B cell (primary cell): ENCODE measurements at regions not wholly inside any gene's neighbourhood (a gene's known extent, or its start where the extent isn't known, plus 50 kb on each side); places are given as distances from the start of the nearest gene placed in this dataset. TPM values are rescaled to one million over a fixed set of nuclear protein-coding genes. Genes with fewer than 3 reads are reported as not detected.
A peak's percentile ranks its signal among the peaks of the same experiment; 100 is the strongest.
"Not testable (repeated sequence)": the region's sequence is repeated elsewhere in the genome, so short reads cannot be mapped to it uniquely, and the experiment has no call there.

ENCODE experiments used
- ATAC-seq: fragments of 200-7000 bp; cut with Tn5 transposase; one replicate; pipeline ENCODE4 v1.10.0; 2021; ENCODE audit warnings: low read depth, mild to moderate bottlenecking, moderate number of reproducible peaks, moderate library complexity
- CTCF ChIA-PET: fragments of 350-600 bp; sonication (Branson Sonifier 250); formaldehyde crosslinking; loops from one replicate; lab custom pipeline; 2021; ENCODE audit warnings: antibody characterized with exemption, inconsistent platforms; lab: Charles Lee
- POLR2A ChIA-PET: fragments of 350-600 bp; sonication (Branson Sonifier 250); formaldehyde crosslinking; loops from one replicate; lab custom pipeline; 2021; ENCODE audit warnings: antibody characterized with exemption; lab: Charles Lee
- DNase-seq: peaks from one replicate; pipeline ENCODE4 v3.0.0; 2013
- H2AFZ ChIP-seq: 2 replicates; pipeline ENCODE4 v1.6.1; 2012; ENCODE audit warnings: mild to moderate bottlenecking, low read depth, low read length; ENCODE audit not compliant: insufficient read depth, poor library complexity, severe bottlenecking
- H3K27ac ChIP-seq, 2 donors: 1 replicate in 1 of 2; 2 replicates in 1 of 2; pipeline ENCODE4 v1.5.1; 2012 to 2013; ENCODE audit warnings: low read length in 2 of 2, mild to moderate bottlenecking in 2 of 2, moderate library complexity in 1 of 2
- H3K27me3 ChIP-seq, 4 experiments: fragments of 200-600 bp in 1 of 4; sonication (generic) in 1 of 4; replicated peaks in 1 of 4; 1 replicate in 2 of 4; 2 replicates in 2 of 4; pipeline versions ENCODE4 v1.6.1 to v1.7.0; 2013 to 2016; ENCODE audit warnings: low read length in 3 of 4, mild to moderate bottlenecking in 2 of 4, mixed read lengths in 1 of 4, moderate library complexity in 1 of 4; ENCODE audit not compliant: insufficient read depth in 4 of 4, control insufficient read depth in 3 of 4; ENCODE audit errors: control extremely low read depth in 1 of 4
- H3K36me3 ChIP-seq, 2 experiments: replicated peaks in 1 of 2; 1 replicate in 1 of 2; 2 replicates in 1 of 2; pipeline versions ENCODE4 v1.6.1 to v1.7.1; 2013; ENCODE audit warnings: low read length in 1 of 2; ENCODE audit not compliant: insufficient read depth in 2 of 2, control insufficient read depth in 1 of 2; ENCODE audit errors: control extremely low read depth in 1 of 2, extremely low read depth in 1 of 2
- H3K4me1 ChIP-seq, 2 donors: fragments of 200-600 bp in 1 of 2; sonication (generic) in 1 of 2; 1 replicate in 1 of 2; 2 replicates in 1 of 2; pipeline versions ENCODE4 v1.5.1 to v1.6.1; 2013 to 2017; ENCODE audit warnings: low read length in 2 of 2; ENCODE audit not compliant: control insufficient read depth in 2 of 2, insufficient read depth in 2 of 2
- H3K4me2 ChIP-seq: replicated peaks from 2 replicates; pipeline ENCODE3; 2012; ENCODE audit warnings: mild to moderate bottlenecking, low read depth, low read length; ENCODE audit not compliant: poor library complexity, severe bottlenecking
- H3K4me3 ChIP-seq, 5 experiments: fragments of 200-600 bp in 1 of 5; sonication (generic) in 1 of 5; 1 replicate in 3 of 5; 2 replicates in 2 of 5; pipeline versions ENCODE4 v1.5.1 to v1.7.0; 2011 to 2016; ENCODE audit warnings: low read length in 4 of 5, mild to moderate bottlenecking in 4 of 5, low read depth in 2 of 5, control low read depth in 1 of 5, moderate library complexity in 1 of 5; ENCODE audit not compliant: insufficient read depth in 1 of 5; ENCODE audit errors: control extremely low read depth in 1 of 5, extremely low read depth in 1 of 5
- H3K79me2 ChIP-seq: fragments of 200-600 bp; sonication (generic); one replicate; pipeline ENCODE4 v1.6.0; 2016; ENCODE audit warnings: low read length; ENCODE audit not compliant: control insufficient read depth, insufficient read depth
- H3K9ac ChIP-seq: fragments of 200-600 bp; sonication (generic); 2 replicates; pipeline ENCODE4 v1.6.1; 2017; ENCODE audit warnings: mild to moderate bottlenecking, low read length, moderate library complexity
- H3K9me3 ChIP-seq, 3 donors: one replicate each; pipeline versions ENCODE4 v1.6.1 to v1.7.1; 2013; ENCODE audit warnings: low read length in 2 of 3; ENCODE audit not compliant: control insufficient read depth in 2 of 3, insufficient read depth in 1 of 3; ENCODE audit errors: control extremely low read depth in 1 of 3
- H4K20me1 ChIP-seq: 2 replicates; pipeline ENCODE4 v1.6.0; 2012; ENCODE audit warnings: mild to moderate bottlenecking, low read length; ENCODE audit not compliant: insufficient read depth, control insufficient read depth, poor library complexity, severe bottlenecking
- H3K27ac Mint-ChIP-seq: one replicate; pipeline ENCODE4 v1.8.0; 2021; ENCODE audit warnings: mixed read lengths
- H3K27me3 Mint-ChIP-seq: one replicate; pipeline ENCODE4 v1.8.0; 2021; ENCODE audit warnings: mixed read lengths
- H3K4me1 Mint-ChIP-seq: one replicate; pipeline ENCODE4 v1.8.0; 2021; ENCODE audit warnings: mixed read lengths
- H3K4me3 Mint-ChIP-seq: one replicate; pipeline ENCODE4 v1.8.0; 2021; ENCODE audit warnings: mixed read lengths
- H3K9me3 Mint-ChIP-seq: one replicate; pipeline ENCODE4 v1.8.0; 2022; ENCODE audit warnings: mixed read lengths; ENCODE audit not compliant: insufficient read depth
- CTCF ChIP-seq: fragments of 200-600 bp; IDR thresholded peaks from one replicate; pipeline ENCODE4 v1.8.0; 2022; ENCODE audit warnings: antibody characterized with exemption, mild to moderate bottlenecking
- EZH2 ChIP-seq: IDR thresholded peaks from 2 replicates; pipeline ENCODE4 v1.6.1; 2012; ENCODE audit warnings: borderline replicate concordance, low read depth, mild to moderate bottlenecking, moderate library complexity, low read length; ENCODE audit not compliant: insufficient read depth, poor library complexity, severe bottlenecking
- WGBS: methylation state at CpG from one replicate; pipeline ENCODE4 v1.1.5; 2013; ENCODE audit warnings: missing lambda C conversion rate; ENCODE audit not compliant: insufficient coverage; 5-methylcytosine and 5-hydroxymethylcytosine counted together
- intact Hi-C: fragments of 100-400 bp; cut with micrococcal nuclease; formaldehyde crosslinking; loops from one replicate; pipeline ENCODE4 v1.10.0; 2022
- small RNA-seq: library from RNA; depleted of rRNA; stranded (forward); fragments of <200 nt; gene quantifications from one replicate; pipeline ENCODE3, GENCODE V24; 2012; ENCODE audit warnings: low replicate concordance, low read depth; ENCODE audit not compliant: insufficient read length

- H3K4me2 ChIP-seq, H3K27me3 ChIP-seq, ATAC-seq, H3K4me1 Mint-ChIP-seq, H3K27me3 Mint-ChIP-seq, H3K9me3 Mint-ChIP-seq, intact Hi-C loops, H3K4me3 ChIP-seq, H3K36me3 ChIP-seq, CTCF ChIA-PET, H3K4me1 ChIP-seq, H3K27ac ChIP-seq, H3K79me2 ChIP-seq, H4K20me1 ChIP-seq, H2AFZ ChIP-seq, POLR2A ChIA-PET, H3K9ac ChIP-seq: not testable (repeated sequence)
- peak overlapping the region; percentile 91 for H3K27ac Mint-ChIP-seq
- 100% methylated on average over 6 of the region's 15 CpGs for WGBS
- H3K4me3 Mint-ChIP-seq, result peak overlapping the region; percentile 8
- peak; percentile 38 for DNase-seq
- H3K9me3 ChIP-seq, result peaks cover 0 to 29% (median 1%) of the 10 kb centered on the region in 3 donors
These were observed 50.6 kb upstream of the HELT start for GRCh38 chr4:184967699-184968098.

GRCh38 chr4:184968366-184968765 lies 49.9 kb upstream of the HELT start:
- TF ChIP-seq EZH2, result no peak
- no peak for TF ChIP-seq CTCF
- Mint-ChIP-seq H3K4me3 (no peak overlapping the region), H3K9me3 (peaks cover 9% of the 10 kb centered on the region), H3K27ac (no peak overlapping the region), H3K27me3 (peaks cover 13% of the 10 kb centered on the region), H3K4me1 (peaks cover 2% of the 10 kb centered on the region)
- DNase-seq (no peak), ATAC-seq (no peak)
- no peaks in the 10 kb centered on the region for H4K20me1 ChIP-seq
- ChIA-PET CTCF (no interaction called here), POLR2A (no interaction called here)
- H3K9ac ChIP-seq, result no peak overlapping the region
- H3K9me3 ChIP-seq, result peaks cover 0 to 29% (median 1%) of the 10 kb centered on the region in 3 donors
- H3K4me2 ChIP-seq, result no peak overlapping the region
- H3K27me3 ChIP-seq, result peaks cover 0 to 2% (median 0%) of the 10 kb centered on the region in 4 experiments
- H3K4me1 ChIP-seq, result no peaks in the 10 kb centered on the region
- no peak overlapping the region for H2AFZ ChIP-seq
- WGBS, result 67% methylated on average over 1 of the region's 3 CpGs
- no peaks in the 10 kb centered on the region for H3K79me2 ChIP-seq
- H3K36me3 ChIP-seq, result no peaks in the 10 kb centered on the region
- H3K27ac ChIP-seq, result no peak overlapping the region
- H3K4me3 ChIP-seq, result no peak overlapping the region
- intact Hi-C loops, result no loop called here

Small RNAs in the stretch of these regions (small RNA-seq; reads per million reads assigned to genes)
- not detected for gene MIR4455
